ENCODE measurements at regions not wholly inside any gene's neighbourhood (a gene's known extent, or its start where the extent isn't known, plus 50 kb on each side); places are given as distances from the start of the nearest gene placed in this dataset.

DNA sequence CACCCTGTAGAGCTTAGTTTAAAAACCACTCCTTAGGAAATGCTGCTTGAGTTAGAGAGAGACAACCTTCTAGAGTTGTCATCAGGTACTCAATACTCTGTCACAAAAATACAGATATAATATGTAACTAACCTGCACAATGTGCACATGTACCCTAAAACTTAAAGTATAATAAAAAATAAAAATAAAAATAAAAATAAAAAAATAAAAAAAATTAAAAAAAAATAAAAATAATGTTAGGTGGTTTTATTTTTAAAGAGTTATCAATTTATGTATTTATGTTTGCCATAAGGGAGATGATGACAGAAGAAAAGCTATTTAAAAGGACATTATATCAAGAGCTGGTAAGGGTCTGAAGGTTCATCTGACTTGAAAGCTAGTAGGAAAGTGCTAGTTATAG, 397.9 kb downstream of the TMA16 start:
- no peak for ATAC-seq

DNA sequence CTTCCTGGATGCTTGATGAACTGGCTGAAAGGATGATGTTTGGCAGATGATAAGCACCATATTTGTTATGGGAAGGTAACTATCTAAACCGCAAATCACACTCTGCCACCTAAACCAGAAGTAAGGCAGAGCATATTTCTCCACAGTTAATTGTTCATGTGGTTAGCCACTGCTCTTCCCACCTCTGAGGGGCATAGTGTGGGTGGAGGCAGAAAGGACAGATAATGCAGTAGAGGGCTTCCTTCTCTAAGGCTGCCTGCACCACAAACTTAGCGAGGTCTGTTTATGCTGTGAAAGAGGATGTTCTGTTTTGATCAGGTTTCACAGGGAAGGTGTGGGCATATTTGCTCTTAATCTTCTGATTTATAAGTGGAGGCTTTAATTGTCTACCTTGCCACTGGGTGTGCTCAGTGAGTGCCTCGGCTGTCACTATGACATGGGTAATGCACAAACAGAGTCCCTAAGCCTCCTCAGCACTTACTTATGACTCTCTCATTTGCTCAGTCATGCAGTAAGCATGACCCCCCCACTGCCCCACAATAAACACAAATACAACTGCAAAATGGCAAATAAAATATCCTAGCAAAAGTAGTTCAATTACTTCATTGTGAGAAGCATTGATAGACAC, 401.0 kb downstream of the TMA16 start:
- ATAC-seq = no peak

DNA sequence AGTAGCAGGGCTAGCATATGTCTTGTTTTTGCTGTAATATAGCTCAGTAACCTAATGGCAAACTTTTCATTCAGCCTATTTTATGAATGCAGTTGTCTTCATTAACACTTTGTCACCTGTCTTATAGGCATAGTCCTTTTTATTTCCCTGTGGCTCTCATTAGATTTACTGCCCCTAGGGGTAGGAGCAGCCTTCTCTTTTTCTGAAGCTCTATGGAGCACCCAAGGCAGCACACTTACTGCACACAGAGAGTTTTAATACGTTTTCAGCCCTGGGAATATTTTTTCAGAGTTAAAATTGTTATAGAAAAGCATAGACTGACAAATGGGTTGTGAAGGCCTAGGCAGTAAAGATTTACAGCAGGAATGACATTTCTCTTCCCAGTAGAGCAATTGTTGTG, 406.8 kb downstream of the TMA16 start:
- no peak for ATAC-seq

DNA sequence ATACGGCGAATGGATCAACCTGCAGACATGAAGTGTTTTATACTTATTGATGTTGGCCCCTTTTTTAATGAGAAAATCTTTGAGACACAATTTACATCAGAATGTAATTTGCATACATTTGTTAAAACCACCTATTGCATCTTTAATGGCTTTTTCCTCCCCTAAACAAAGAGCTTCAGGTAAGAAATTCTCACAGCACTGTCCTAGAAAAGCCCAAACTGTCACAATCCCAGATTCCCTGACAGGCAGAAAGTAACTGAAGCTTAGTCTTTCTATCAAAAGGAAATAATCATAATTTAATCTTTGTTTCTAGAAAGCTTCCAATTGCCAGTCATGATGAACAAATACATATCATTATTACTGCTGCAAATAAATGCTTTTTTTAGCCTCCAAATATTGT, 407.9 kb downstream of the TMA16 start:
- ATAC-seq = no peak

DNA sequence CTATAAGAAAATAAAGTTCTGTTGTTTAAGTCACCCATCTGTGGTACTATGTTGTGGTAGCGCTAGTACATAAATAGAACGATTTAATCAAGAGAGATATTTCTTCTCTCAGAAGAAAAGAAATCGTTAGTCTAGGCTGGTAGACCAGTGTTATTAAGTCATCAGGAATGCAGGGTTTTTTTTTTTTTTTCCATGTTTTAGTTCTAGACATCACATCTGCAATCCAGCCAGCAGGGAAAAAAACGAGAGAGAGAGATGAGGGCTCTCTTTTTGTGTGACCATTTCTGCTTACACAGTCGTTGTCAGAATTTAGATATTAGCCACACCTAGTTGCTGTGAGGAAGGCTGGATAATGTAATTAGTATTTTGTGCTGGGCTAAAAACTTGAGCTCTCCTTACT, 417.4 kb downstream of the TMA16 start:
- no peak for ATAC-seq

DNA sequence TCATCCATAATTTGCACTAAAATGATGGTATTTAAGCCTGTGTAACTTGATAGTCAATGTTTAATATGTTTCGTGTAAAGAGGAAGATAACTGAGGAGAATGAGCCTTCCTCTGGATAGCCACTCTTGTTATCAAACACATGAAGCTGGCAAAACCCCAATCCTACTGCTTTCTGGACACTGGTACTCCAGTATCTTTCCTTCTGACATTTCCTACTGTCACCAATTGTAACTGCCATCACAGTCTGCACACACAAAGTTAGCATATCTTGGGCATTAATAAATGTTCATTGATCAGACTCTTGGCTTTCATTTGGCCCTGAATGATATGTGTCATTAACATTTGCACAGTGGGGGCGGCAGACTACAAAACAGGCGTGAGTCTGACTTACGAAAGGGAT, 419.1 kb downstream of the TMA16 start:
- no peak for ATAC-seq

DNA sequence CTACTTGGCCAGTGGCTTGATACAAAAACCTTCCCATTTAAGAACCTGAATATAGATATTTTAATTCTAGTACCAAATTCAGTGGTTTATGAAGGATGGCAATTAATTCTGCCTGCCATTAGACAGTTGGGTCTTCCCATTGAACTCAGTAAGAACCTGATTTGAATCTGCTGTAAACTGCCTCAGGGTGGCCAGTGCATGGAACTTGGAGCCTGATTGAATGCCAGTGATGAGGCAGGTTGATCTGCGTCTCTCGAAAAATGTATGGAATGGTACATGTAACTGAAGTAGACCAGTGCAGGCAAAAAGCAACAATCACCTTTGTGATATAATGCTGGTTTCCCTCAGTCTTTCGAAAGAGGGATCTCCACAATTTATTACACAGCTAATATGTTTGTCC, 421.4 kb downstream of the TMA16 start:
- ATAC-seq = no peak

DNA sequence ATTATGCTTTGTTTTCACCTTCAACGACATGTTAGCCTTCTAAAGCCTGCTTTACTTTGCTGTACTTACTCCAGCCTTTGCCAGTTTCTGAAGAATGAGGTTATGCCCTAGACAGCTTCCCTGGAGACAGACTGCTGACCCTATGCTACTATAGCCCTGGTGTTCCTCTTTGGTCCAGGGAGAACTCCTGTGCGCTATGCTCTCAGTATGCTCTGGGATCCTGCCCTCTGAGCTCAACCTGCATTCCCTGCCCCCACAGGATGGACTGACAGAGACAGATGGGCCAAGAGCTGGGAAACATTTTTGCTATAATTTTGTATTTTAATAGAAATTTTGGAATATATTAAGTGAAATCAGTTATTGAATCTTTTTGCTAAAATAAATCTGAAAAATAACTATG, 425.9 kb downstream of the TMA16 start:
- no peak for ATAC-seq

DNA sequence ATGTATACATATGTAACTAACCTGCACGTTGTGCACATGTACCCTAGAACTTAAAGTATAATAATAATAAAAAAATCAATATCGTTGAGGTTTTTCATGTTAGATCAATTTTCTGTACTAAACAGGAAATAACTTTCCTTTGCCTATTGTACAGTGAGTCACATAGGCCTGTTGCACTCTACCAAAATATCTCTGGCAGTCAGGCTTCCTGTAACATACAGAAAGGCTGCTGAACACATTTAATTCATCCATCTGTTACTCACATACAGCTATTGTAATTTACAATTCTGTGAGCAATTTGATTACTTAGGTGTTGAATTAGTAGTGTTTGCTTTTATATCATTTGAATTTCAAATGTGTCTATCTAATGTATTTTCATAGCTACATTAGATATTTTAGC, 427.8 kb downstream of the TMA16 start:
- no peak for ATAC-seq

DNA sequence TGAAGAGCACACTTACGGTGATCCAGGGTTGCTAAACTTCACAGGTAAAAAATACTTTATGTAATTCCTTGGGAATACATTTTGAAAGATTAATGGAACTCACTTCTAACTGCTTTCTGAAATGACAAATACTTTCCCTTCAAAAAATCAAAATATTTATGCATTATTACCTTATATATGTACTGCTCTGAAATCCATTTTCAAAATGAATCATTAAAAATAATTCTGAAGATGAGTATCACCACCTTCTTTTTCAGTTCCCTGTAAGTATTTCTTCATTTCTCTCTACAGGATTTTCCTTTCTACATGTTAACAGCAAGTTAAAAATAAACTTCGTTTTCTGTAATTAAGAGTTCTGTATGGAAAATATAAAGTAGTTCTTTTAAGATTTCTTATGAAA, 428.6 kb downstream of the TMA16 start:
- ATAC-seq = no peak

DNA sequence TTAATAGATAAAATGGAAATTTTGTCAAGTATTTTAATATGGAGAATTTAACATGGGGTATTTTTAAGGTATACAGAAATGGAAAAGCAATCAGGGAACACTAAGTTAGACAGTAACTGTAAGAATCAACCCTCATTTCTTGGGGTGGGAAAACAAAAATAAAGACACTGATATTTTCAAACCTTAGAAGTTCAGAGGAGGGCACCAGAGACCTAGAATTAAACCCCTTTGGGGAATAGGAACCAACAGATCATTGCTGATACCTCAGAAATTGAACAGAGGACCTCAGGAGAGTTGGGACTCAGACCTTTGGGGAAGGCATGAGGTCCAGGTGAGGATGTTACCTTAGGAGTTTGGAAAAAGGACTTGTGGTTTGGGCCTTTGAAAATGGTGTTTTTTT, 435.6 kb downstream of the TMA16 start:
- ATAC-seq = no peak

DNA sequence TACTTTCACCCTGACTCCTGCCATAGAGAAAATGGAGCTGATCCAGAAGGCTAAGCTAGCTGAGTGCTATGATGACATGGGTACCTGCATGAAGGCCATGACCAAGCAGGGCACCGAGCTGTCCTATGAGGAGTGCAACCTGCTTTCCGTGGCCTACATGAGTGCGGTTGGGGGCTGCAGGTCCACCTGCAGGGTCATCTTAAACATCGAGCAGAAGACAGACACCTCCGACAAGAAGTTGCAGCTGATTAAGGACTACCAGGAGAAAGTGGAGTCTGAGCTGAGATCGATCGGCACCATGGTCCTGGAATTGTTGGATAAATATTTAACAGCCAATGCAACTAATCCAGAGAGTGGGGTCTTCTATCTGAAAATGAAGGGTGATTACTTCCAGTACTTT, 438.0 kb downstream of the TMA16 start:
- no peak for ATAC-seq

DNA sequence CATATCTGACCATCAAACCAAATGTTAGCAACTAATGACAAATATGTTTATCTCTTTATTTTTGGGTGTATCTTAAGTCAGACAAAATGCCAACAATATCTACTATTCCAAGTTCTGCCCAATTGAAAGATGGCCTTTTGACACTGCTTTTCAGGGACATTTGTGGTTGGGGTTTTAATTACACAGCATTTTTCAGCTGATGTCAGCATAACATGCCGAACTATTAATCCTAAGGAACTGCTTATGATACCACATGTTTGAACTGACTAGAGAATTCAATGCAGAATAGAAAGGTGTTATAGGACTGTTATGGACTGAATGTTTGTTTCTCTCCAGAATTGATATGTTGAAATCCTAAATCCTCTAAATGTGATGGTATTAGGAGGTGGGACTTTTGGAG, 445.1 kb downstream of the TMA16 start:
- ATAC-seq = no peak

DNA sequence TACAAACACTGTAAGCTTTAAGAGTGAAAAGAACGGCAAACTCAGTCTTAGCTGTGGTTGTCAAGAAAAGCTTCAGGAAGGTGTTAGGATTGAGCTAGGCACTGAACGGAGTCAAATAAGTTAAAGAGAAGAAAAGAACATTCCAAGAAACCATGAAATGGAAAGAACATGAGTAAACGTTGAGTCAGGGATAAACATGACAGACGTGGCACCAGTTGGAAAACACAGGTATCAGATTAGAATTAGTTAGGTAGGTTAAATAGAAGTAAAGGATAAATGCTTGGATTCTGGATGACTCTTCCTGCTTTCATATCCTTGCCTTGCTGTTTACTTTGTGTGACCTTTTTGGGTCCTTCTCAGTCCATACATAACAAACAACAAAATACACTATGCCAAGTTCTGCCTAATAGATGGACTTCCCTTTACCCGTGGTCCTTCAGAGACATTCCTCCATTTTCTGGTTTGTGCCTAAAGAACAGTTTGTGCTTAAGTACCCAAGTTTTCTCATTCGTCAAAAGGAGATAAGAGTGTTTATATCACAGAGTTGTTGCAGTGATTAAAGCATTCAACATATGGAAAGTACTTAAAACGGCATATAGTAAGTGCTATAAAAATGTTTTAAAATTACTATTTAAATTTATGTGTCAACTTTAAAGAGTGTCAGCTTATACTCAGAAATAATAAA, 446.9 kb downstream of the TMA16 start:
- no peak for ATAC-seq

DNA sequence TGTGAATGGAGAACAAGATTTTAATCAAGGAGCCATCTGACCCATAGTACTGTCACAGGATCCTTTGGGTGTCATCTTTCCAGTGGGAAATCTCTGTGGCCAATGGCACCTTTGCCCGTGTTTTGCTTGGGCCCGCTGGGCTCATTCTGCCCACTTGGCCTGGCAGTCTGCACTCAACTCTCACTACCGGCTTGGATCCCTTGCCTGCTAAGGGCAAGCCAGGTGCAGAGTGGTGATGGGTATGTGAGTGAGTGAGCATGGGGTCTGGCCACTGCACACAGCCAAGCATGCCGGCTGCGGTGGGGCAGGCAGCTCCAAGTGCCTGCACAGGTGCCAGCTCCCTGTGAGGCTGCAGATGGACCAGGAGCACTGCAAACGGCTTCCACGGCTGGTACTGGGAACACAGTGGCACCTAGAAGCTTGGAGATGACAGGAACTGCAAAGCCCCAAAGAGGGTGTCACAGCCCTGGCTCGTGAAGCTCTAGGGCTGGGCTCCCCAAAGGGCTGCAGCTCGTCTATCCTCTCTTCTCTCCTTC, 454.5 kb downstream of the TMA16 start:
- ATAC-seq = no peak

DNA sequence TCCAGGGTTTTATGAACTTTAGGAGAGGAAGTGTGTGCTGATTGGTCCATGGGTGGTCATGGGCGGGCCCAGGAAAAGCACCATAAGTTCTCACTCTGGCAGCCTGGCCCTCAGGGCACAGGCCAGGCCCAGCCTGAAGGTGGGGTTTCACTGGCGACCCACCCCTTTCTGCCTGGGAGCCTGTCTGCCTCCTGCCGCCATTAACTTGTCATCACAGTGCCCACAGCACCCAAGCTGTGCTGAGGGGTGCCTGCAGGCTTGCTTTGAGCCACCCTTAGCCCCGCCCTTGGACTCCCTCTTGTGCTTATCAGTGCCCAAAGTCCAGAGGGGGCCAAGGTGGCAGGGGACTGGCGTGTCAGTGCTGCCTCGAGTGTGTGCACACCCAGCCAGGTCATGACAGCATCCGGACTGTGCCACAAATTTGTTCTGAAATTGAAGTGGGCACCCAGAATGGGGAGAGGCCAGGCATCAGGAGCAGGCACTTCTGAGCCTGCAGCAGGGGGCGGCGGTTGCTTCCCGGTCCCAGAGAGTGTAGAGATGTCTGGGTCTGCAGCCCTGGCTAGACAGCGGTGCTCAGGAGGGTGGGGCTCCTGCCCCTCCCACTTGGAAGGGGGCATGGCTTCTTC, 455.6 kb downstream of the TMA16 start:
- no peak for ATAC-seq

DNA sequence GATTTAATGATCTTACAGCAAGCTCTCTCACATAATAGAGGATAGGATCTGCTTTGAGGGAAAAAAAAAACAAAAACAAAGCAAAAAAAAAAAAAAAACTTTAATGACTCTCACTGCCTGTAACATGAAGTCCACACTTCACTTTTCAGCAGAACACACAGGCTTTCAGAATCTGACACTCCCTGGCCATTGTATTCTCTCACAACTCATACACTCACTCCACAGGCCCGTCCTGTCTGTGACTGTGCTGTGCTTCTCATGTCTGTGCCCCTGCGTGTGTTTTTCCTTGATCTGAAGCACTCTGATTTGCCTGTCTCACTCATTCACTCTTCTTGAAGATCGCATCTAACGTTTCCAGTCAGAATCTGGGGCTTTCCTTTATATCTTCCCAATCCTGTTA, 460.8 kb downstream of the TMA16 start:
- no peak for ATAC-seq

DNA sequence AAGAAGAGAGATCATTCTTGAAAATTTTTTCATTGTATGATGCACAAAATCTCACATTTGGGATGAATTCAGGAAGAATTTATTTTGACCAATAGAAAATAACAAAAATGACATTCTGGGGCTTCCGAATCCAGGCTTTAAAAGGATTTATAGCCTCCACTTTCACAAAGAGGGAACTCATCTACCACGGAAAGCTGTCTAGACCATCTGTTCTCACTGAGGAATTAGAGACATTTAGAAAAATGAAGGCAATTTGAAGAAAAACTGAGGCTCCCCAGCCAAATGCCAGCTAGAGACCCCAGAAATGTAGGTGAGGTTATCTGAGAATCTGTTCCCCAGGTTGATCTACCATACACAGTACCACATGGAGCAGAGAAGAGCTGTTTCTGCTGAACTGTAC, 464.3 kb downstream of the TMA16 start:
- ATAC-seq = no peak

DNA sequence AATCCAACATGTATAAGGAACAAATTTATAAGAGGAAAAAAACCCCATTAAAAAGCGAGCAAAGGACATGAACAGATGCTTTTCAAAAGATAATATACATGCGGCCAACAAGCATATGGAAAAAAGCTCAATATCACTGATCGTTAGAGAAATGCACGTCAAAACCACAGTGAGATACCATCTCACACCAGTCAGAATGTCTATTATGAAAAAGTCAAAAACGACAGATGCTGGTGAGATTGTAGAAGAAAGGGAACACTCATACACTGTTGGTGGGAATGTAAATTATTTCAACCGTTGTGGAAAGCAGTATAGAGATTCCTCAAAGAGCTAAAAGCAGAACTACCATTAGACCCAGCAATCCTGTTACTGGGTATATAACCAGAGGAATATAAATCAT, 465.4 kb downstream of the TMA16 start:
- no peak for ATAC-seq

DNA sequence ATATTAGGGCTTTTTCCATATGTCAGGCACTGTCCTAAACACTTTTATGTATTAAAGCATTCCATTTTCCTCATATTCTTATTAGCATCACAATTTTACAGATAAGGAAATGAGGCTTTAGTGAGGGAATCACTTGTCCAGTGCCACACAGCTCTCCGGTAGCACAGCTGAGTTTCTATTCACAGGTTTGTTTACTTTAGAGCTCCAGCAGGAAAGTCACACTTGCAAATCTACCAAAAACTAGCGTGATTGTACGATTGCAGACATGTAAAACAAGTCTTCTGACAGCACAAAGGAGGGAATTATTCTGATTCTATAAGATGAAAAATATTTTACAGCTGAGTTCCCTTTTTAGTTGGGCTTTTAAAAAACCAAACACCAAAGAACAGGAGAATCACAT, 472.1 kb downstream of the TMA16 start:
- no peak for ATAC-seq

DNA sequence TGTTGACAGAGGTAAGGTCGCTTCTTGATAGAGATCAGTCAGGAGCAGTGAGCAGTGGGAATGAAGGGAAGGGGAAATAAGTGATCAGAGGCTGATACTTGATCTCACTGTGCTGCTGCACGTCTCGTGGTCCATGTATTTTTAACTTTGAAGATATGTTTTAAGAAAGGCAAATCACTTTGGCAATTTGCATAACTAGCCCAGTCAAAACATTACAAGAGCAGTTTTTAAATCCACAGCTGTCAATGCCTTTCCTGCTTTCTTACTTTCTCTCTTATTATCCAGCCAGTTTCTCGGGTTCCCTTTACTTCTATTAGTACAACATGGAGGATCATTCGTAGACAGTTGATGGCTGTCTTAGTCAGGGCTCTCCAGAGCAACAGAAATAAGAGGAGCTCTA, 472.8 kb downstream of the TMA16 start:
- ATAC-seq = no peak

DNA sequence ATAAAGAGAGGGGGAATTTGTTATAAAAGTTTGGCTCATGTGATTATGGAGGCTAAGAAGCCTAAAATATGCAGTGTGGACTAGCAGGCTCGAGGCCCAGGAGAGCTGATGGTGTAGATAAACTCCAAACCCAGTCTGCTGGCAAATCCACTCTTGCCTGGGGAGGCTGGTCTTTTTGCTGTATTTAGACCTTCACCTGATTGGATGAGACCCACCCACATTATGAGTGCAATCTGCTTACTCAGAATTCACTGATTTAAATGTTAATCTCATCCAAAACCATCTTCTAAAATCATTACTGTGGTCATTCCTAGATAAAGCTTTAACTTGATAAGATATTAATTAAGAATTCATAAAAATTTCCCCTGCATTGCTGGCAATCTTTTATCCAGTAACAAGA, 473.2 kb downstream of the TMA16 start:
- ATAC-seq = no peak

DNA sequence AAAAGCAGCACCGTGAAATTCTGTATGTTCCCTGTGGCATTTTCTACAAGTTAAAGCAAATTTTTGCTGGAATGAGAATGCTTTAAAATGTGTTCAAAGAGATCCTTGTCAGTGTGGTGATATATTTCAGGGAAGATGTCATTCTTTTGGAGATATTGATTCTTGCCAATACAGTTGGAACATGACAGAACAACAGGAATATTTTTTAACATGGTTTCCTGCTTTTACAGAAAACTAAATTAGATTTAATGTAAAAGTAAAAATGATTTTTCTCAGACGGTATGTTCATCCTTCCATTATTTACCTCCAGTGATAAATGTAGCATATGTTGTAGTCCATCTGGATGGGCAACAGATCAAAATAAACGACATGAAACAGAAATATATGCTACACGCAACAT, 474.8 kb downstream of the TMA16 start:
- no peak for ATAC-seq

DNA sequence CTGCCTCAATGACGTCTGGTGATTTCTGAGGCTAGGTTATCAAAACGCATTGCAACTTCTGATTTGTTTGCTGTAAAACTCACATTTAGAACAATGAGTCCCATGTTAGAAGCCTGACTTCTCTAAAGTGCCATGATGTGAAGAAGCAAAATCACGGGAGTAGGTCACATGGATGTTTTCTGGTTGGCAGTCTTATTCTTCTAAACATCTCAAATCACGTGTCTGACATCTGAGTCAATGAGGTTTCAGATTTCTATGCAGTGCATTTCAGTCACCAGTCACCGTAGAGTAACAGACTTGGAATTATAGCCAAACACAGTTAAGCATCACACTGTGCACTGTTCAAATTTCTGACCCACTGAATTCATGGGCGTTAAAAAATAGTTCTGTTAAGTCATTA, 482.1 kb downstream of the TMA16 start:
- ATAC-seq = no peak

Measured in esophagus mucosa (tissue), 1 donor.